KG1 (cell line): ENCODE measurements at regions not wholly inside any gene's neighbourhood (a gene's known extent, or its start where the extent isn't known, plus 50 kb on each side); places are given as distances from the start of the nearest gene placed in this dataset.

Experiments used
- DNase-seq: peaks from one replicate; lab custom pipeline; 2025; lab: John Stamatoyannopoulos, UW

GRCh38 chr20:50301165-50301564 is 110.5 kb downstream of the CEBPB start:
- DNase-seq = no peak

- no peak for DNase-seq
These were observed 111.1 kb downstream of the CEBPB start for GRCh38 chr20:50301712-50302111.

- DNase-seq = no peak
These were observed 111.9 kb downstream of the CEBPB start for GRCh38 chr20:50302341-50303057.

- no peak for DNase-seq
These were observed 113.2 kb downstream of the CEBPB start for GRCh38 chr20:50303573-50304500.

GRCh38 chr20:50304501-50304856 is 113.8 kb downstream of the CEBPB start:
- DNase-seq = no peak

- DNase-seq = no peak
These were observed 114.4 kb downstream of the CEBPB start for GRCh38 chr20:50304923-50305635.

GRCh38 chr20:50305636-50306477 is 115.2 kb downstream of the CEBPB start:
- DNase-seq = no peak

- no peak for DNase-seq
These were observed 116.1 kb downstream of the CEBPB start for GRCh38 chr20:50306478-50307423.

GRCh38 chr20:50308166-50308512 is 117.5 kb downstream of the CEBPB start:
- DNase-seq = no peak

- DNase-seq = no peak
These were observed 118.1 kb downstream of the CEBPB start for GRCh38 chr20:50308513-50309279.

- DNase-seq = no peak
These were observed 118.7 kb downstream of the CEBPB start for GRCh38 chr20:50309280-50309763.

- DNase-seq = no peak
These were observed 119.4 kb downstream of the CEBPB start for GRCh38 chr20:50309764-50310672.

GRCh38 chr20:50310673-50311051 is 120.0 kb downstream of the CEBPB start:
- DNase-seq = no peak

GRCh38 chr20:50311308-50312001 is 120.8 kb downstream of the CEBPB start:
- DNase-seq = no peak

GRCh38 chr20:50312002-50312681 is 121.5 kb downstream of the CEBPB start:
- DNase-seq = no peak

- DNase-seq = no peak
These were observed 122.3 kb downstream of the CEBPB start for GRCh38 chr20:50312682-50313521.

GRCh38 chr20:50313522-50313820 is 122.8 kb downstream of the CEBPB start:
- no peak for DNase-seq
